ENCODE measurements at regions not wholly inside any gene's neighbourhood (a gene's known extent, or its start where the extent isn't known, plus 50 kb on each side); places are given as distances from the start of the nearest gene placed in this dataset.
A peak's percentile ranks its signal among the peaks of the same experiment; 100 is the strongest.

GRCh38 chr4:33054656-33055196, 2334.6 kb downstream of the PCDH7 start:
- no peaks in the 10 kb centered on the region for H3K4me1 Mint-ChIP-seq
- no peaks in the 10 kb centered on the region for H3K36me3 Mint-ChIP-seq (ENCODE audit: low read depth)

DNA sequence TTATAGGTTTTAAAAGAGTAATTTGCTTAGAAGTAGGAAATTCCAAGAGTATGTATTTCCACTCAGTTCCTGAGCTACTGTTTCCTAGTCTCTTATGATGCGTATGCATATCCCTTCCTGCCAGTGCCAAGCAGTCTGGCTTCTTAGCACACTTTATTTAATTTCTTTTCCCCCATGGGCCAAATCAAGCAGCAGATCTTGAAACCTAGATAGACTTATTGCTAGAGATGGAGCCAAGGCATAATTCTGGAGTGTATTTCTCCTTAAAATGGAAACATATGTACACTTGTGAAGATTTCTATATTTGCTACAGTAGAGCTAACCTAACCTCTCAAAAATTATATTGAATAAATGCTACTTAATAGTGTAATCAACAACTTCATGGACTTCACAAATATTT, 2337.6 kb downstream of the PCDH7 start:
- Mint-ChIP-seq H3K4me3 (no peak overlapping the region), H3K27ac (no peak overlapping the region), H3K4me1 (peaks cover 9% of the 10 kb centered on the region), H3K36me3 (ENCODE audit: low read depth) (no peaks in the 10 kb centered on the region), H3K9me3 (no peaks in the 10 kb centered on the region), H3K27me3 (ENCODE audit: low read depth) (no peaks in the 10 kb centered on the region)
- TF ChIP-seq CTCF (IDR thresholded peaks at IDR 0.05; ENCODE audit: unreplicated experiment in 3 of 3) = no peak

More at GRCh38 chr4:33054656-33055196, 2334.6 kb downstream of the PCDH7 start:
- no peak overlapping the region for H3K27ac Mint-ChIP-seq
- no peaks in the 10 kb centered on the region for H3K9me3 Mint-ChIP-seq
- no peak for TF ChIP-seq CTCF (IDR thresholded peaks at IDR 0.05; ENCODE audit: unreplicated experiment in 3 of 3)
- no peak overlapping the region for H3K4me3 Mint-ChIP-seq
- H3K27me3 Mint-ChIP-seq (ENCODE audit: low read depth) = no peaks in the 10 kb centered on the region

GRCh38 chr4:33058998-33059397, 2338.8 kb downstream of the PCDH7 start:
- Mint-ChIP-seq H3K27ac (no peak overlapping the region), H3K9me3 (no peaks in the 10 kb centered on the region), H3K4me1 (peaks cover 21% of the 10 kb centered on the region), H3K27me3 (ENCODE audit: low read depth) (no peaks in the 10 kb centered on the region), H3K4me3 (no peak overlapping the region), H3K36me3 (ENCODE audit: low read depth) (no peaks in the 10 kb centered on the region)
- TF ChIP-seq CTCF (IDR thresholded peaks at IDR 0.05; ENCODE audit: unreplicated experiment in 3 of 3) = no peak

- no peaks in the 10 kb centered on the region for H3K27me3 Mint-ChIP-seq (ENCODE audit: low read depth)
- peak; percentile 88 to 92 (median 89) for TF ChIP-seq CTCF (IDR thresholded peaks at IDR 0.05; ENCODE audit: unreplicated experiment in 3 of 3)
- peaks cover 31% of the 10 kb centered on the region for H3K4me1 Mint-ChIP-seq
- H3K9me3 Mint-ChIP-seq = no peaks in the 10 kb centered on the region
- H3K27ac Mint-ChIP-seq = no peak overlapping the region
- H3K4me3 Mint-ChIP-seq = no peak overlapping the region
- no peaks in the 10 kb centered on the region for H3K36me3 Mint-ChIP-seq (ENCODE audit: low read depth)
Measured at GRCh38 chr4:33060674-33061542, 2340.7 kb downstream of the PCDH7 start.

GRCh38 chr4:33061727-33062126, 2341.6 kb downstream of the PCDH7 start:
- H3K9me3 Mint-ChIP-seq = no peaks in the 10 kb centered on the region
- TF ChIP-seq CTCF (IDR thresholded peaks at IDR 0.05; ENCODE audit: unreplicated experiment in 3 of 3) = no peak
- H3K4me1 Mint-ChIP-seq = peaks cover 33% of the 10 kb centered on the region
- no peak overlapping the region for H3K4me3 Mint-ChIP-seq
- no peaks in the 10 kb centered on the region for H3K27me3 Mint-ChIP-seq (ENCODE audit: low read depth)
- no peaks in the 10 kb centered on the region for H3K36me3 Mint-ChIP-seq (ENCODE audit: low read depth)
- H3K27ac Mint-ChIP-seq = no peak overlapping the region

All from nephron (organoid).